Gastroesophageal sphincter (tissue), 3 donors: ENCODE measurements at regions not wholly inside any gene's neighbourhood (a gene's known extent, or its start where the extent isn't known, plus 50 kb on each side); places are given as distances from the start of the nearest gene placed in this dataset.

ENCODE experiments used
- EP300 ChIP-seq: sonication (generic); formaldehyde crosslinking; IDR thresholded peaks from one replicate; pipeline ENCODE4 v1.6.1; 2017; ENCODE audit warnings: antibody characterized with exemption, mild to moderate bottlenecking
- POLR2A ChIP-seq, 2 donors: fragments of 450-650 bp; IDR thresholded peaks; one replicate each; pipeline ENCODE4 v1.6.1; 2017; ENCODE audit warnings: antibody characterized with exemption in 2 of 2, mild to moderate bottlenecking in 2 of 2, moderate library complexity in 1 of 2
- POLR2AphosphoS5 ChIP-seq: sonication (generic); formaldehyde crosslinking; IDR thresholded peaks from one replicate; pipeline ENCODE4 v1.6.1; 2017; ENCODE audit warnings: antibody characterized with exemption
- TF ChIP-seq, protein P1 (sequence below), 4 experiments: fragments of 200-600 bp in 2 of 4; fragments of 450-650 bp in 2 of 4; sonication (generic) in 1 of 4; IDR thresholded peaks; one replicate each; pipeline ENCODE4 v1.5.1; 2017 to 2019; ENCODE audit warnings: antibody characterized with exemption in 4 of 4, mild to moderate bottlenecking in 2 of 4, moderate library complexity in 2 of 4

DNA sequence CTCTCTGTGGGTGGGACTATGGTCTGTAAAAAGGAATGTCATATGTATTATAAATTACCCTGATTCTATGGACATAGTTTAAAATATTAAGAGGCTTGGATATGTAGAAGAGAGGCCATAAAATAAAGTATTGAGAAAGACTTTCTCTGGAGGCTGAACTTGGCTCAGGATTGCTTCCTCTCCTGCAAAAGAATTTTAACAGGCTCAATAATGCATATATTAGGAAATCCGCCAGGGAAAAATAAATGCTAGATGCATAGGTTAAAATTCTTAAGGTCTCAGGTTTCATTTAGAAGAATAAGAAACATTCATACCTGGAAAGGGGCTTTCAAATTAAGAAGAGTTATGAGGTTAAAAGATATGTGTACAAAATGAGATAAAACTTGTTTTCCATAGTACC, 424.3 kb downstream of the ARAP2 start:
- TF ChIP-seq, protein P1, sequence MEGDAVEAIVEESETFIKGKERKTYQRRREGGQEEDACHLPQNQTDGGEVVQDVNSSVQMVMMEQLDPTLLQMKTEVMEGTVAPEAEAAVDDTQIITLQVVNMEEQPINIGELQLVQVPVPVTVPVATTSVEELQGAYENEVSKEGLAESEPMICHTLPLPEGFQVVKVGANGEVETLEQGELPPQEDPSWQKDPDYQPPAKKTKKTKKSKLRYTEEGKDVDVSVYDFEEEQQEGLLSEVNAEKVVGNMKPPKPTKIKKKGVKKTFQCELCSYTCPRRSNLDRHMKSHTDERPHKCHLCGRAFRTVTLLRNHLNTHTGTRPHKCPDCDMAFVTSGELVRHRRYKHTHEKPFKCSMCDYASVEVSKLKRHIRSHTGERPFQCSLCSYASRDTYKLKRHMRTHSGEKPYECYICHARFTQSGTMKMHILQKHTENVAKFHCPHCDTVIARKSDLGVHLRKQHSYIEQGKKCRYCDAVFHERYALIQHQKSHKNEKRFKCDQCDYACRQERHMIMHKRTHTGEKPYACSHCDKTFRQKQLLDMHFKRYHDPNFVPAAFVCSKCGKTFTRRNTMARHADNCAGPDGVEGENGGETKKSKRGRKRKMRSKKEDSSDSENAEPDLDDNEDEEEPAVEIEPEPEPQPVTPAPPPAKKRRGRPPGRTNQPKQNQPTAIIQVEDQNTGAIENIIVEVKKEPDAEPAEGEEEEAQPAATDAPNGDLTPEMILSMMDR (IDR thresholded peaks at IDR 0.05) = no peak
- no peak for TF ChIP-seq POLR2A (IDR thresholded peaks at IDR 0.05)
- TF ChIP-seq EP300 = no peak
- no peak for TF ChIP-seq POLR2AphosphoS5
